ENCODE measurements at regions not wholly inside any gene's neighbourhood (a gene's known extent, or its start where the extent isn't known, plus 50 kb on each side); places are given as distances from the start of the nearest gene placed in this dataset.

- DNase-seq = no peak
Observed at GRCh38 chr3:72185549-72186399, 400.8 kb upstream of the PROK2 start.

GRCh38 chr3:72183489-72183888, 398.5 kb upstream of the PROK2 start:
- no peak for DNase-seq

- no peak for DNase-seq
Observed at GRCh38 chr3:72182206-72182605, 397.3 kb upstream of the PROK2 start.

- DNase-seq = no peak
Observed at GRCh38 chr3:72181251-72181650, 396.3 kb upstream of the PROK2 start.

GRCh38 chr3:72180405-72180804, 395.5 kb upstream of the PROK2 start:
- DNase-seq = no peak

GRCh38 chr3:72179107-72179464, 394.1 kb upstream of the PROK2 start:
- no peak for DNase-seq

- DNase-seq = no peak
Observed at GRCh38 chr3:72178463-72179106, 393.6 kb upstream of the PROK2 start.

- no peak for DNase-seq
Observed at GRCh38 chr3:72177075-72178050, 392.4 kb upstream of the PROK2 start.

GRCh38 chr3:72176537-72177041, 391.6 kb upstream of the PROK2 start:
- DNase-seq = no peak

- DNase-seq = no peak
Observed at GRCh38 chr3:72175296-72175858, 390.4 kb upstream of the PROK2 start.

GRCh38 chr3:72174890-72175289, 389.9 kb upstream of the PROK2 start:
- DNase-seq = no peak

GRCh38 chr3:72174040-72174439, 389.1 kb upstream of the PROK2 start:
- no peak for DNase-seq

GRCh38 chr3:72171946-72172345, 387.0 kb upstream of the PROK2 start:
- DNase-seq = no peak

- DNase-seq = no peak
Observed at GRCh38 chr3:72171463-72171881, 386.5 kb upstream of the PROK2 start.

- no peak for DNase-seq
Observed at GRCh38 chr3:72169561-72170472, 384.9 kb upstream of the PROK2 start.

- no peak for DNase-seq
Observed at GRCh38 chr3:72169120-72169519, 384.2 kb upstream of the PROK2 start.

GRCh38 chr3:72165808-72166207, 380.9 kb upstream of the PROK2 start:
- DNase-seq = no peak

GRCh38 chr3:72165317-72165716, 380.4 kb upstream of the PROK2 start:
- DNase-seq = no peak

- no peak for DNase-seq
Observed at GRCh38 chr3:72164635-72164978, 379.7 kb upstream of the PROK2 start.

- no peak for DNase-seq
Observed at GRCh38 chr3:72163809-72164634, 379.1 kb upstream of the PROK2 start.

GRCh38 chr3:72162649-72163184, 377.8 kb upstream of the PROK2 start:
- DNase-seq = no peak
